ENCODE measurements at regions not wholly inside any gene's neighbourhood (a gene's known extent, or its start where the extent isn't known, plus 50 kb on each side); places are given as distances from the start of the nearest gene placed in this dataset.

- TF ChIP-seq HDAC2 (CRISPR knock-in tag; IDR thresholded peaks at IDR 0.05) (no peak), ZNF335 (CRISPR knock-in tag; IDR thresholded peaks at IDR 0.05) (no peak), ZFP82 (CRISPR knock-in tag; IDR thresholded peaks at IDR 0.05; ENCODE audit: borderline replicate concordance) (no peak), ZNF138 (CRISPR knock-in tag; IDR thresholded peaks at IDR 0.05; ENCODE audit: low read depth) (no peak), CTCF (CRISPR knock-in tag; IDR thresholded peaks at IDR 0.05) (no peak), FOXM1 (CRISPR knock-in tag; IDR thresholded peaks at IDR 0.05) (no peak), EED (CRISPR knock-in tag; IDR thresholded peaks at IDR 0.05) (no peak), SNRNP70 (IDR thresholded peaks at IDR 0.05; ENCODE audit: low read depth, low read length) (no peak), PRDM10 (CRISPR knock-in tag; IDR thresholded peaks at IDR 0.05; ENCODE audit: low read depth) (no peak), CREB1 (IDR thresholded peaks at IDR 0.05) (no peak), CREB1 (CRISPR knock-in tag; IDR thresholded peaks at IDR 0.05) (no peak)
These were observed 97.1 kb downstream of the ALG10 start for GRCh38 chr12:34119366-34119765.

All from HepG2 (cell line).